Endothelial cell of umbilical vein (primary cell): ENCODE measurements at regions not wholly inside any gene's neighbourhood (a gene's known extent, or its start where the extent isn't known, plus 50 kb on each side); places are given as distances from the start of the nearest gene placed in this dataset.

Experiments
- BruUV-seq: library from RNA; stranded (reverse); fragments of 400-500 nt; replicated peaks from 2 replicates; lab custom pipeline; 2021; lab: Mats Ljungman, UMichigan
- CTCF ChIA-PET: fragments of 300-600, 350-600 bp; sonication (Branson Sonifier 250); formaldehyde crosslinking; loops from one replicate; lab custom pipeline; 2021; ENCODE audit warnings: antibody characterized with exemption, inconsistent platforms; lab: Charles Lee
- POLR2A ChIA-PET: fragments of 300-600, 350-600 bp; sonication (Branson Sonifier 250); formaldehyde crosslinking; loops from one replicate; lab custom pipeline; 2021; ENCODE audit warnings: antibody characterized with exemption, inconsistent platforms; lab: Charles Lee
- DNase-seq: peaks from one replicate; pipeline ENCODE4 v3.0.0-alpha.2; 2011; ENCODE audit warnings: low read depth, low spot score
- FAIRE-seq: peaks from 2 replicates; lab custom pipeline; 2011; peaks lifted over from hg19 to GRCh38; lab: Jason Lieb, UNC
- H2AFZ ChIP-seq: 2 replicates; pipeline ENCODE4 v1.6.0; 2012; ENCODE audit warnings: low read depth, low read length, control low read depth, inconsistent platforms
- H3K27ac ChIP-seq: 2 replicates; pipeline ENCODE4 v1.5.1; 2011; ENCODE audit warnings: low read depth, mild to moderate bottlenecking, control low read depth, low read length, moderate library complexity; ENCODE audit not compliant: insufficient read depth
- H3K27me3 ChIP-seq, 2 experiments: 2 replicates each; pipeline versions ENCODE4 v1.6.0 to v1.6.1; 2011; ENCODE audit warnings: low read length in 2 of 2, mixed read lengths in 1 of 2; ENCODE audit not compliant: control insufficient read depth in 2 of 2, insufficient read depth in 2 of 2
- H3K36me3 ChIP-seq, 2 experiments: 2 replicates in 1 of 2; 3 replicates in 1 of 2; pipeline ENCODE4 v1.5.1; 2011; ENCODE audit warnings: low read length in 2 of 2, mild to moderate bottlenecking in 1 of 2, moderate library complexity in 1 of 2; ENCODE audit not compliant: control insufficient read depth in 2 of 2, insufficient read depth in 2 of 2; ENCODE audit errors: extremely low read depth in 1 of 2
- H3K4me1 ChIP-seq: 3 replicates; pipeline ENCODE4 v1.5.1; 2011; ENCODE audit warnings: mild to moderate bottlenecking, low read length; ENCODE audit not compliant: control insufficient read depth, insufficient read depth; ENCODE audit errors: extremely low read depth
- H3K4me2 ChIP-seq: 2 replicates; pipeline ENCODE4 v1.6.1; 2011; ENCODE audit warnings: low read length, control low read depth, mixed read lengths; ENCODE audit not compliant: insufficient read depth
- H3K4me3 ChIP-seq, 3 experiments: fragments of 200-600 bp in 1 of 3; sonication (generic), shearing (Covaris generic) in 1 of 3; replicated peaks in 1 of 3; 2 replicates each; pipeline ENCODE4 v1.5.1; 2011 to 2016; ENCODE audit warnings: control low read depth in 3 of 3, low read length in 3 of 3, mild to moderate bottlenecking in 2 of 3, inconsistent platforms in 1 of 3, low read depth in 1 of 3, moderate library complexity in 1 of 3; ENCODE audit not compliant: insufficient read depth in 1 of 3
- H3K79me2 ChIP-seq: 2 replicates; pipeline ENCODE4 v1.6.0; 2012; ENCODE audit warnings: low read length, inconsistent platforms; ENCODE audit not compliant: control insufficient read depth, insufficient read depth
- H3K9ac ChIP-seq: replicated peaks from 2 replicates; pipeline ENCODE3; 2011; ENCODE audit warnings: low read length, control low read depth; ENCODE audit not compliant: insufficient read depth; ENCODE audit errors: extremely low read depth
- H3K9me1 ChIP-seq: replicated peaks from 3 replicates; pipeline ENCODE4 v1.6.0; 2011; ENCODE audit warnings: mild to moderate bottlenecking, low read length; ENCODE audit not compliant: control insufficient read depth, insufficient read depth; ENCODE audit errors: extremely low read depth
- H3K9me3 ChIP-seq: replicated peaks from 2 replicates; pipeline ENCODE4 v1.5.1; 2012; ENCODE audit warnings: low read length, inconsistent platforms; ENCODE audit not compliant: control insufficient read depth, insufficient read depth
- H4K20me1 ChIP-seq: replicated peaks from 2 replicates; pipeline ENCODE3; 2011; ENCODE audit warnings: mild to moderate bottlenecking, low read length; ENCODE audit not compliant: control insufficient read depth, insufficient read depth; ENCODE audit errors: extremely low read depth
- EZH2 ChIP-seq: IDR thresholded peaks from 2 replicates; pipeline ENCODE4 v1.6.1; 2012; ENCODE audit warnings: borderline replicate concordance, low read depth, mild to moderate bottlenecking, moderate library complexity, low read length, inconsistent platforms; ENCODE audit not compliant: severe bottlenecking
- FOS ChIP-seq: IDR thresholded peaks from 2 replicates; pipeline ENCODE4 v1.6.1; 2011; ENCODE audit warnings: mild to moderate bottlenecking, low read length, moderate library complexity, borderline replicate concordance; ENCODE audit not compliant: insufficient read depth
- GATA2 ChIP-seq: IDR thresholded peaks from 2 replicates; pipeline ENCODE4 v1.7.0; 2011; ENCODE audit warnings: low read depth, mild to moderate bottlenecking, moderate library complexity, mixed read lengths, low read length; ENCODE audit not compliant: insufficient read length, insufficient read depth
- JUN ChIP-seq: IDR thresholded peaks from 2 replicates; pipeline ENCODE4 v1.6.1; 2011; ENCODE audit warnings: borderline replicate concordance, low read depth; ENCODE audit not compliant: insufficient read length, insufficient read depth
- MYC ChIP-seq: IDR thresholded peaks from one replicate; pipeline ENCODE4 v1.6.1; 2011; ENCODE audit warnings: mild to moderate bottlenecking, low read depth, low read length
- POLR2A ChIP-seq: IDR thresholded peaks from 2 replicates; pipeline ENCODE4 v1.6.1; 2012; ENCODE audit warnings: low read depth, mild to moderate bottlenecking, control low read depth, low read length
- POLR2AphosphoS5 ChIP-seq: IDR thresholded peaks from 2 replicates; pipeline ENCODE4 v1.6.1; 2012; ENCODE audit warnings: low read depth, mild to moderate bottlenecking, control low read depth, low read length, moderate library complexity; ENCODE audit not compliant: insufficient read depth
- dilution Hi-C: fragments of 300-500 bp; cut with MboI; formaldehyde crosslinking; loops from one replicate; pipeline ENCODE4 v1.15.0; 2019; ENCODE audit warnings: low sequenced_read_pairs; ENCODE audit not compliant: extremely low pct_ligation_motif_present
- intact Hi-C: fragments of 100-400 bp; cut with micrococcal nuclease; formaldehyde crosslinking; loops from one replicate; pipeline ENCODE4 v1.10.0; 2022
- TF ChIP-seq, protein P1 (sequence below), 2 donors: IDR thresholded peaks; 1 replicate in 1 of 2; 2 replicates in 1 of 2; pipeline ENCODE4 v1.5.1; 2011; ENCODE audit warnings: low read length in 2 of 2, mild to moderate bottlenecking in 2 of 2, moderate library complexity in 2 of 2, control low read depth in 1 of 2, inconsistent platforms in 1 of 2, low read depth in 1 of 2; ENCODE audit not compliant: insufficient read depth in 1 of 2; ENCODE audit errors: extremely low read depth in 1 of 2
- TF ChIP-seq, protein P2 (sequence below): IDR thresholded peaks from 2 replicates; pipeline ENCODE4 v1.6.1; 2011; ENCODE audit not compliant: insufficient read depth, insufficient read length

DNA sequence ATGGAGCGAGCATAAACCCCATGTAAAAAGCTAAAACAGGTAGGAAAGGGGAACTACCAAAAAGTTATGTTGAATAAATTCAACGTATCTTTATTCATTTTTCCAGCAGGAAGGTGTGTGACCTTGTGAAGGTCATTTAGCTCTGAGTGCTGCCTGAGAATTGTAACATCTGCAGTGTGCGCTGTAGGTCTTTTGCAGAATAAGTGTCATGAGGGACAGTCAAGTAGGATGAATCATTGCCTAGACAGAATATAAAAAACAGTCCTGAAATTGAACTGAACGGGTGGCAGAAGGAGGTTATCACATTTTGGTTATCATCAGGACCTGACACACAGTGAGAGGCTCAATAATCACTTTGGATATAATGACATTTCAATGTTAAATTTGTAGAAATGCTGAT lies 334.8 kb upstream of the NOVA1 start:
- no peaks in the 10 kb centered on the region for H3K9me1 ChIP-seq
- CTCF ChIA-PET: no interaction called here
- DNase-seq (no peak), FAIRE-seq (no peak)
- H3K4me1 ChIP-seq: no peaks in the 10 kb centered on the region
- H3K9ac ChIP-seq: no peak overlapping the region
- no peaks in the 10 kb centered on the region for H3K79me2 ChIP-seq
- H3K9me3 ChIP-seq: no peaks in the 10 kb centered on the region
- H3K27me3 ChIP-seq: peaks cover 0 to 5% of the 10 kb centered on the region in 2 experiments
- H3K4me3 ChIP-seq: no peak overlapping the region
- intact Hi-C loops (no loop called here), dilution Hi-C loops (no loop called here)
- no peak for TF ChIP-seq POLR2AphosphoS5
- no peak for TF ChIP-seq GATA2
- TF ChIP-seq, protein P1, sequence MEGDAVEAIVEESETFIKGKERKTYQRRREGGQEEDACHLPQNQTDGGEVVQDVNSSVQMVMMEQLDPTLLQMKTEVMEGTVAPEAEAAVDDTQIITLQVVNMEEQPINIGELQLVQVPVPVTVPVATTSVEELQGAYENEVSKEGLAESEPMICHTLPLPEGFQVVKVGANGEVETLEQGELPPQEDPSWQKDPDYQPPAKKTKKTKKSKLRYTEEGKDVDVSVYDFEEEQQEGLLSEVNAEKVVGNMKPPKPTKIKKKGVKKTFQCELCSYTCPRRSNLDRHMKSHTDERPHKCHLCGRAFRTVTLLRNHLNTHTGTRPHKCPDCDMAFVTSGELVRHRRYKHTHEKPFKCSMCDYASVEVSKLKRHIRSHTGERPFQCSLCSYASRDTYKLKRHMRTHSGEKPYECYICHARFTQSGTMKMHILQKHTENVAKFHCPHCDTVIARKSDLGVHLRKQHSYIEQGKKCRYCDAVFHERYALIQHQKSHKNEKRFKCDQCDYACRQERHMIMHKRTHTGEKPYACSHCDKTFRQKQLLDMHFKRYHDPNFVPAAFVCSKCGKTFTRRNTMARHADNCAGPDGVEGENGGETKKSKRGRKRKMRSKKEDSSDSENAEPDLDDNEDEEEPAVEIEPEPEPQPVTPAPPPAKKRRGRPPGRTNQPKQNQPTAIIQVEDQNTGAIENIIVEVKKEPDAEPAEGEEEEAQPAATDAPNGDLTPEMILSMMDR (IDR thresholded peaks at IDR 0.05; ENCODE audit: extremely low read depth in 1 of 2, insufficient read depth in 1 of 2, low read depth in 1 of 2, low read length in 2 of 2): no peak
- TF ChIP-seq JUN: no peak
- TF ChIP-seq EZH2: no peak
- no peak for TF ChIP-seq MYC
- no peak for TF ChIP-seq FOS
- no peak for TF ChIP-seq POLR2A
- TF ChIP-seq, protein P2, sequence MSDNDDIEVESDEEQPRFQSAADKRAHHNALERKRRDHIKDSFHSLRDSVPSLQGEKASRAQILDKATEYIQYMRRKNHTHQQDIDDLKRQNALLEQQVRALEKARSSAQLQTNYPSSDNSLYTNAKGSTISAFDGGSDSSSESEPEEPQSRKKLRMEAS: no peak
- no peak overlapping the region for H3K27ac ChIP-seq
- no peak overlapping the region for H2AFZ ChIP-seq
- no peaks in the 10 kb centered on the region for H3K36me3 ChIP-seq
- H3K4me2 ChIP-seq: no peak overlapping the region
- BruUV-seq: no TSS peak
- POLR2A ChIA-PET: no interaction called here
- H4K20me1 ChIP-seq: no peaks in the 10 kb centered on the region
